Coronary artery (tissue), 2 donors: ENCODE measurements at regions not wholly inside any gene's neighbourhood (a gene's known extent, or its start where the extent isn't known, plus 50 kb on each side); places are given as distances from the start of the nearest gene placed in this dataset.

ENCODE experiments used
- DNase-seq: peaks from one replicate; pipeline ENCODE4 v3.0.0-alpha.2; 2017; ENCODE audit warnings: low spot score
- H3K27ac ChIP-seq, 2 donors: fragments of 200-600 bp; sonication (generic); one replicate each; pipeline ENCODE4 v1.5.1; 2016 to 2019
- H3K4me3 ChIP-seq: fragments of 200-600 bp; sonication (generic); 2 replicates; pipeline ENCODE4 v1.5.1; 2016; ENCODE audit warnings: mild to moderate bottlenecking, moderate library complexity
- CTCF ChIP-seq: fragments of 200-600 bp; sonication (generic); IDR thresholded peaks from one replicate; pipeline ENCODE4 v1.5.1; 2019; ENCODE audit warnings: antibody characterized with exemption

- Histone ChIP-seq H3K4me3 (no peak overlapping the region), H3K27ac (no peak overlapping the region)
- no peak for DNase-seq
- no peak for TF ChIP-seq CTCF
Measured at GRCh38 chr1:87665151-87665550, 336.5 kb downstream of the LMO4 start.

GRCh38 chr1:87666681-87667080 lies 338.0 kb downstream of the LMO4 start:
- TF ChIP-seq CTCF: no peak
- Histone ChIP-seq H3K4me3 (no peak overlapping the region), H3K27ac (no peak overlapping the region)
- DNase-seq: no peak

- no peak overlapping the region for H3K27ac ChIP-seq
- no peak for DNase-seq
- H3K4me3 ChIP-seq: no peak overlapping the region
- no peak for TF ChIP-seq CTCF
Measured at GRCh38 chr1:87669674-87670073, 341.0 kb downstream of the LMO4 start.

GRCh38 chr1:87673309-87673708 lies 344.6 kb downstream of the LMO4 start:
- no peak for TF ChIP-seq CTCF
- Histone ChIP-seq H3K4me3 (no peak overlapping the region), H3K27ac (no peak overlapping the region)
- DNase-seq: no peak

GRCh38 chr1:87673748-87674147 lies 345.1 kb downstream of the LMO4 start:
- DNase-seq: no peak
- TF ChIP-seq CTCF: no peak
- no peak overlapping the region for H3K4me3 ChIP-seq
- no peak overlapping the region for H3K27ac ChIP-seq

- no peak for DNase-seq
- no peak for TF ChIP-seq CTCF
- no peak overlapping the region for H3K4me3 ChIP-seq
- no peak overlapping the region for H3K27ac ChIP-seq
Measured at GRCh38 chr1:87674791-87675190, 346.1 kb downstream of the LMO4 start.

- DNase-seq: no peak
- Histone ChIP-seq H3K4me3 (no peak overlapping the region), H3K27ac (no peak overlapping the region)
- no peak for TF ChIP-seq CTCF
Measured at GRCh38 chr1:87678266-87678665, 349.6 kb downstream of the LMO4 start.
